WTC11 (cell line): ENCODE measurements at regions not wholly inside any gene's neighbourhood (a gene's known extent, or its start where the extent isn't known, plus 50 kb on each side); places are given as distances from the start of the nearest gene placed in this dataset.

Experiments used
- ATAC-seq: fragments of 200-7000 bp; cut with Tn5 transposase; 2 replicates; pipeline ENCODE4 v1.10.0; 2021; ENCODE audit warnings: mild to moderate bottlenecking, moderate library complexity
- CTCF ChIA-PET: fragments of 300-600 bp; sonication (Branson Sonifier 250); formaldehyde crosslinking; loops from one replicate; lab custom pipeline; 2021; ENCODE audit warnings: antibody characterized with exemption; lab: Charles Lee
- POLR2A ChIA-PET: fragments of 350-600 bp; sonication (Branson Sonifier 250); formaldehyde crosslinking; loops from one replicate; lab custom pipeline; 2021; ENCODE audit warnings: antibody characterized with exemption; lab: Charles Lee
- DNase-seq: peaks from one replicate; pipeline ENCODE4 v3.0.0; 2021; ENCODE audit warnings: low spot score
- H3K27ac Mint-ChIP-seq: 2 replicates; pipeline ENCODE4 v1.8.0; 2021; ENCODE audit warnings: mixed read lengths
- H3K27me3 Mint-ChIP-seq: 2 replicates; pipeline ENCODE4 v1.8.0; 2021; ENCODE audit warnings: low read depth, mild to moderate bottlenecking, moderate library complexity, mixed read lengths
- H3K36me3 Mint-ChIP-seq: 2 replicates; pipeline ENCODE4 v1.8.0; 2021; ENCODE audit warnings: mixed read lengths
- H3K4me1 Mint-ChIP-seq: 2 replicates; pipeline ENCODE4 v1.8.0; 2022; ENCODE audit warnings: mixed read lengths
- H3K4me3 Mint-ChIP-seq: 2 replicates; pipeline ENCODE4 v1.8.0; 2021; ENCODE audit warnings: mild to moderate bottlenecking, moderate library complexity, mixed read lengths
- H3K9me3 Mint-ChIP-seq: 2 replicates; pipeline ENCODE4 v1.8.0; 2021; ENCODE audit warnings: mixed read lengths
- AR ChIP-seq: fragments of 250-450 bp; sonication (Bioruptor Pico); IDR thresholded peaks from 2 replicates; pipeline ENCODE4 v1.9.0; 2021; ENCODE audit warnings: mild to moderate bottlenecking
- CTCF ChIP-seq: fragments of 200-600 bp; IDR thresholded peaks from 2 replicates; pipeline ENCODE4 v1.8.0; 2022; ENCODE audit warnings: antibody characterized with exemption
- E2F1 ChIP-seq: sonication (generic); formaldehyde crosslinking; IDR thresholded peaks from 2 replicates; pipeline ENCODE4 v1.8.0; 2022; ENCODE audit warnings: mild to moderate bottlenecking, missing genetic modification reagents
- FOXK1 ChIP-seq: sonication (generic); formaldehyde crosslinking; IDR thresholded peaks from 2 replicates; pipeline ENCODE4 v1.8.0; 2022; ENCODE audit warnings: mild to moderate bottlenecking, moderate library complexity, missing genetic modification reagents
- GRHL2 ChIP-seq: fragments of 250-450 bp; sonication (Bioruptor Pico); IDR thresholded peaks from 2 replicates; pipeline ENCODE4 v1.8.0; 2022; ENCODE audit warnings: mild to moderate bottlenecking, moderate library complexity; ENCODE audit not compliant: insufficient replicate concordance, severe bottlenecking
- GTF2I ChIP-seq: fragments of 250-450 bp; sonication (Bioruptor Pico); conservative IDR thresholded peaks from 2 replicates; pipeline ENCODE4 v1.4.0; 2021; ENCODE audit warnings: mild to moderate bottlenecking
- MLX ChIP-seq: sonication (generic); formaldehyde crosslinking; IDR thresholded peaks from 2 replicates; pipeline ENCODE4 v1.8.1; 2023; ENCODE audit warnings: mild to moderate bottlenecking, missing genetic modification reagents, moderate library complexity
- MXD4 ChIP-seq: fragments of 250-450 bp; sonication (Bioruptor Pico); IDR thresholded peaks from 2 replicates; pipeline ENCODE4 v1.8.0; 2021; ENCODE audit warnings: mild to moderate bottlenecking, moderate library complexity, borderline replicate concordance
- PRDM15 ChIP-seq: sonication (generic); formaldehyde crosslinking; IDR thresholded peaks from 2 replicates; pipeline ENCODE4 v1.8.0; 2022; ENCODE audit warnings: missing genetic modification reagents
- TEAD4 ChIP-seq: sonication (generic); formaldehyde crosslinking; IDR thresholded peaks from 2 replicates; pipeline ENCODE4 v1.8.0; 2022; ENCODE audit warnings: mild to moderate bottlenecking, missing genetic modification reagents
- ZBTB21 ChIP-seq: sonication (generic); formaldehyde crosslinking; IDR thresholded peaks from 2 replicates; pipeline ENCODE4 v1.8.1; 2023; ENCODE audit warnings: mild to moderate bottlenecking, missing genetic modification reagents, borderline replicate concordance
- ZBTB43 ChIP-seq: sonication (generic); formaldehyde crosslinking; IDR thresholded peaks from 2 replicates; pipeline ENCODE4 v1.8.1; 2023; ENCODE audit warnings: mild to moderate bottlenecking, missing genetic modification reagents

GRCh38 chr18:39360072-39360471 is 1794.5 kb upstream of the CELF4 start (continued):
- TF ChIP-seq AR (CRISPR knock-in tag) (no peak), CTCF (no peak)

- Mint-ChIP-seq H3K27me3 (no peaks in the 10 kb centered on the region), H3K4me1 (peaks cover 21% of the 10 kb centered on the region), H3K36me3 (no peaks in the 10 kb centered on the region), H3K9me3 (peaks cover 3% of the 10 kb centered on the region), H3K4me3 (no peak overlapping the region), H3K27ac (peak overlapping the region; percentile 89)
- POLR2A ChIA-PET: no interaction called here
- CTCF ChIA-PET: no interaction called here
- ATAC-seq (peak; percentile 74), DNase-seq (no peak)
- TF ChIP-seq GRHL2 (CRISPR knock-in tag) (no peak), FOXK1 (CRISPR knock-in tag) (no peak), TEAD4 (CRISPR knock-in tag) (no peak), ZBTB43 (CRISPR knock-in tag) (no peak), MLX (CRISPR knock-in tag) (no peak), PRDM15 (CRISPR knock-in tag) (no peak), MXD4 (CRISPR knock-in tag) (no peak), GTF2I (CRISPR knock-in tag) (no peak), ZBTB21 (CRISPR knock-in tag) (no peak), E2F1 (CRISPR knock-in tag) (no peak)
Observed at GRCh38 chr18:39359636-39360035, 1794.0 kb upstream of the CELF4 start.
